ENCODE measurements at regions not wholly inside any gene's neighbourhood (a gene's known extent, or its start where the extent isn't known, plus 50 kb on each side); places are given as distances from the start of the nearest gene placed in this dataset.

DNA sequence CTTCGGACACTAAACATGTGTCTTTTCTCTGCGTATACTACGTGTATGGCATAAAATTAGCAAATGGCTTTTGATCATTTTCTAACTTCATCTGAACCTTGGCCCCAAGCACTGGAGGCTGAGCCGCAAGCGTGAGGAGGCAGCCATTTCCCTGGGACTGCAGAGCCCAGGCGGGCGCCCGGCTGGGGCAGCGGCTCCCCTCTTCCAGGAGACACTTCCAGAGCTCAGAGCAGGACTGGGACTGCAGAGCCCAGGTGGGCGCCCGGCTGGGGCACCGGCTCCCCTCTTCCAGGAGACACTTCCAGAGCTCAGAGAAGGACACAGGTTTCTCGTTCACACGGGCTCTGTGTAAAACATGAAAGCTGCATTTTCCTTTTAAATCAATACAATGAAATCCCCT is 484.1 kb upstream of the SALL3 start:
- TF ChIP-seq, protein P1, sequence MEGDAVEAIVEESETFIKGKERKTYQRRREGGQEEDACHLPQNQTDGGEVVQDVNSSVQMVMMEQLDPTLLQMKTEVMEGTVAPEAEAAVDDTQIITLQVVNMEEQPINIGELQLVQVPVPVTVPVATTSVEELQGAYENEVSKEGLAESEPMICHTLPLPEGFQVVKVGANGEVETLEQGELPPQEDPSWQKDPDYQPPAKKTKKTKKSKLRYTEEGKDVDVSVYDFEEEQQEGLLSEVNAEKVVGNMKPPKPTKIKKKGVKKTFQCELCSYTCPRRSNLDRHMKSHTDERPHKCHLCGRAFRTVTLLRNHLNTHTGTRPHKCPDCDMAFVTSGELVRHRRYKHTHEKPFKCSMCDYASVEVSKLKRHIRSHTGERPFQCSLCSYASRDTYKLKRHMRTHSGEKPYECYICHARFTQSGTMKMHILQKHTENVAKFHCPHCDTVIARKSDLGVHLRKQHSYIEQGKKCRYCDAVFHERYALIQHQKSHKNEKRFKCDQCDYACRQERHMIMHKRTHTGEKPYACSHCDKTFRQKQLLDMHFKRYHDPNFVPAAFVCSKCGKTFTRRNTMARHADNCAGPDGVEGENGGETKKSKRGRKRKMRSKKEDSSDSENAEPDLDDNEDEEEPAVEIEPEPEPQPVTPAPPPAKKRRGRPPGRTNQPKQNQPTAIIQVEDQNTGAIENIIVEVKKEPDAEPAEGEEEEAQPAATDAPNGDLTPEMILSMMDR (IDR thresholded peaks at IDR 0.05; ENCODE audit: borderline replicate concordance, extremely low read depth, low read length, poor library complexity, severe bottlenecking) = no peak
- TF ChIP-seq EZH2 (IDR thresholded peaks at IDR 0.05; ENCODE audit: borderline replicate concordance, low read depth, low read length, severe bottlenecking) = no peak

Measured in DND-41 (cell line).